Uterus (tissue), 3 donors: ENCODE measurements at regions not wholly inside any gene's neighbourhood (a gene's known extent, or its start where the extent isn't known, plus 50 kb on each side); places are given as distances from the start of the nearest gene placed in this dataset.

Experiments used
- DNase-seq, 2 donors: peaks; one replicate each; pipeline ENCODE4 v3.0.0-alpha.2; 2019 to 2020
- H3K27ac ChIP-seq, 2 donors: fragments of 200-600 bp; sonication (generic); 1 replicate in 1 of 2; 2 replicates in 1 of 2; pipeline ENCODE4 v1.5.1; 2016 to 2018
- H3K27me3 ChIP-seq, 2 donors: fragments of 200-600 bp; sonication (generic); one replicate each; pipeline ENCODE4 v1.5.1; 2018 to 2019; ENCODE audit warnings: control low read depth in 1 of 2
- H3K36me3 ChIP-seq, 2 donors: fragments of 200-600 bp; sonication (generic); one replicate each; pipeline ENCODE4 v1.5.1; 2019; ENCODE audit warnings: control low read depth in 1 of 2
- H3K4me1 ChIP-seq, 2 donors: fragments of 200-600 bp; sonication (generic); one replicate each; pipeline ENCODE4 v1.5.1; 2018 to 2019; ENCODE audit warnings: control low read depth in 1 of 2
- H3K4me3 ChIP-seq, 2 donors: fragments of 200-600 bp; sonication (generic); 1 replicate in 1 of 2; 2 replicates in 1 of 2; pipeline ENCODE4 v1.5.1; 2018 to 2019; ENCODE audit warnings: mild to moderate bottlenecking in 1 of 2
- H3K9me3 ChIP-seq, 2 donors: fragments of 200-600 bp; sonication (generic); one replicate each; pipeline ENCODE4 v1.5.1; 2019; ENCODE audit warnings: control low read depth in 1 of 2
- POLR2A ChIP-seq, 2 donors: fragments of 450-650 bp; IDR thresholded peaks; one replicate each; pipeline ENCODE4 v1.6.1; 2016; ENCODE audit warnings: antibody characterized with exemption in 2 of 2, mild to moderate bottlenecking in 1 of 2, moderate library complexity in 1 of 2
- intact Hi-C: fragments of 100-400 bp; cut with DNase I; formaldehyde crosslinking; loops from one replicate; pipeline ENCODE4 v1.15.1; 2023; ENCODE audit warnings: low total_unique reads
- TF ChIP-seq, protein P1 (sequence below), 4 experiments: fragments of 200-600 bp in 2 of 4; fragments of 450-650 bp in 2 of 4; sonication (generic) in 2 of 4; IDR thresholded peaks; one replicate each; pipeline ENCODE4 v1.5.1; 2016 to 2019; ENCODE audit warnings: antibody characterized with exemption in 4 of 4, mild to moderate bottlenecking in 2 of 4, moderate library complexity in 1 of 4
- donor health status: DM: yes; HTN: yes; CAD: no.

DNA sequence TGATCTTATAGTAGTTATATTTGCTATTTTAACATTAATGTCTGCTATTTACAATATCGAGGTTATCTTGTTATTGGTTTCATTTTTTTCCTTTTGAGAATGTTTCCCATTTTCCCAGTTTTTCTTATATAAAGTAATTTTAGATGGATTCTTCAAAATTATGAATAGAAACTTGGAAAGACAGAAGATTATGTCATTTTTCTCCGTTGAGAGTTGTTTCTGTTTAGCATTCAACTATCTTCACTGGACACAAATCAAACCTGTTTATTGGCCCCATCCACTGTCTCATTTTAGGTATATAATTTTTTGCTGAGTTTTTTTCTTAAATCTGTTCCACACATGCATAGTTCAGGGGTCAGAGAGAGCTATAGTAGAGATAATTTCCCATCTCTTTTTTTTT lies 1430.9 kb upstream of the MIR17HG start:
- Histone ChIP-seq H3K27me3 (no peaks in the 10 kb centered on the region), H3K4me3 (no peak overlapping the region), H3K36me3 (no peaks in the 10 kb centered on the region), H3K4me1 (no peaks in the 10 kb centered on the region), H3K27ac (no peak overlapping the region), H3K9me3 (no peaks in the 10 kb centered on the region)
- no peak for DNase-seq
- intact Hi-C loops = no loop called here
- no peak for TF ChIP-seq POLR2A (IDR thresholded peaks at IDR 0.05)
- TF ChIP-seq, protein P1, sequence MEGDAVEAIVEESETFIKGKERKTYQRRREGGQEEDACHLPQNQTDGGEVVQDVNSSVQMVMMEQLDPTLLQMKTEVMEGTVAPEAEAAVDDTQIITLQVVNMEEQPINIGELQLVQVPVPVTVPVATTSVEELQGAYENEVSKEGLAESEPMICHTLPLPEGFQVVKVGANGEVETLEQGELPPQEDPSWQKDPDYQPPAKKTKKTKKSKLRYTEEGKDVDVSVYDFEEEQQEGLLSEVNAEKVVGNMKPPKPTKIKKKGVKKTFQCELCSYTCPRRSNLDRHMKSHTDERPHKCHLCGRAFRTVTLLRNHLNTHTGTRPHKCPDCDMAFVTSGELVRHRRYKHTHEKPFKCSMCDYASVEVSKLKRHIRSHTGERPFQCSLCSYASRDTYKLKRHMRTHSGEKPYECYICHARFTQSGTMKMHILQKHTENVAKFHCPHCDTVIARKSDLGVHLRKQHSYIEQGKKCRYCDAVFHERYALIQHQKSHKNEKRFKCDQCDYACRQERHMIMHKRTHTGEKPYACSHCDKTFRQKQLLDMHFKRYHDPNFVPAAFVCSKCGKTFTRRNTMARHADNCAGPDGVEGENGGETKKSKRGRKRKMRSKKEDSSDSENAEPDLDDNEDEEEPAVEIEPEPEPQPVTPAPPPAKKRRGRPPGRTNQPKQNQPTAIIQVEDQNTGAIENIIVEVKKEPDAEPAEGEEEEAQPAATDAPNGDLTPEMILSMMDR (IDR thresholded peaks at IDR 0.05) = no peak

DNA sequence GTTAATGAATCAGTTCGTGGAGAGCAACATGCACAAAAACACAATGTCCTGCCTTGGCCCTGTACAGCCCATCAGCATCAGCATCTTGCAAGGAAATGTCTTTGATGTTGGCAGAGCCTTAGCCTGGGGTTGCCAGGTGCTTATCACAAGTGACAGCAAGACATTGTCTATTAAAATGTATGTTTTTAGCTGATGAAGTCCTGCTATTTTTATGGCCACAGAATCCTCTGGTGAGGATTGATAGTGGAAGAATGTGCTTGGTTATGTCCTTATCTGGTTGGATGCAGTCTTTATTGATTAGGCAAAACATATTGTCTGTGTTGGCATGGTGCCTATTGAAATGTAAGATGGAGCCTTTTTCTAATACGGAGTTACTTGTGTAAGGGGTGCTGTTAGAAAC lies 1427.0 kb upstream of the MIR17HG start:
- H3K27ac ChIP-seq = no peak overlapping the region
- TF ChIP-seq, protein P1 (IDR thresholded peaks at IDR 0.05) = no peak
- TF ChIP-seq POLR2A (IDR thresholded peaks at IDR 0.05) = no peak
- intact Hi-C loops = no loop called here
- no peaks in the 10 kb centered on the region for H3K4me1 ChIP-seq
- H3K27me3 ChIP-seq = no peaks in the 10 kb centered on the region
- DNase-seq = no peak
- H3K4me3 ChIP-seq = no peak overlapping the region
- no peaks in the 10 kb centered on the region for H3K36me3 ChIP-seq
- no peaks in the 10 kb centered on the region for H3K9me3 ChIP-seq

DNA sequence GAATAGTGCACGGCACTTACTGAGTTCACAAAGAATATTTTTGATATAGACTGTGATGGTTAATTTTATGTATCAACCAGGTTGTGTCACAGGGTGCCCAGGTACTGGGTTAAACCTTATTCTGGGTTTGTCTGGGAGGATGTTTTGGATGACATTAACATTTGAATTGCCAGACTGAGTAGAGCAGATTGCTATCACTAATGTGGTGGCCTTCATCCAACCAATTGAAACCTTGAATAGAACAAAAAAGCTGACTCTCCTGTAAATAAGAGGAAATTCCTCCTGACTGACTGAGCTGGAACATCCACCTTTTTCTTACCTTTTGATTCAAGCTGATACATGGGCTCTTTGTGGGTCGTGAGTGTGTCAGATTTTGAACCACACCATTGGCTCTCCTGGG lies 1424.4 kb upstream of the MIR17HG start:
- Histone ChIP-seq H3K4me1 (no peaks in the 10 kb centered on the region), H3K27ac (no peak overlapping the region), H3K4me3 (no peak overlapping the region), H3K27me3 (no peaks in the 10 kb centered on the region), H3K36me3 (no peaks in the 10 kb centered on the region), H3K9me3 (no peaks in the 10 kb centered on the region)
- intact Hi-C loops = no loop called here
- no peak for DNase-seq
- TF ChIP-seq POLR2A (IDR thresholded peaks at IDR 0.05) = no peak
- TF ChIP-seq, protein P1 (IDR thresholded peaks at IDR 0.05) = no peak

DNA sequence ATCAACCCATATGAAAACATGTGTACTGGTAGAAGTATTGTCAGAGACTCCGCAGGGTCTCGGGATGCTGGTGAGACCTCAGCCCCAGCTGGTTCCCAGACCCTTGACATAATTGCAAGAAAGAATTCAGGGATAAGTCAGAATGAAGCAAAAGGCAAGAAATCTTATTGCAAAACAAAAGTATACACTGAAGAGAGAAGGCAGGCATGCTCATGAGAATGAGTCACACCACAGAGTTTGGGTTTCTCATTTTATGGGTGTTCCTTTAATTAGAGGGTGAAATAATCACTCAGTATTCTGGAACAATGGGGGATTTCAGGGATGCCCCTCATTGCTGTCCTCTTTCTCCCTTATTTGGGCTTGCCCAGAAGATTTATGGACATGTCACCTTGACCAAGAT lies 1423.8 kb upstream of the MIR17HG start:
- TF ChIP-seq POLR2A (IDR thresholded peaks at IDR 0.05) = no peak
- TF ChIP-seq, protein P1 (IDR thresholded peaks at IDR 0.05) = no peak
- Histone ChIP-seq H3K36me3 (no peaks in the 10 kb centered on the region), H3K27ac (no peak overlapping the region), H3K4me1 (no peaks in the 10 kb centered on the region), H3K9me3 (no peaks in the 10 kb centered on the region), H3K4me3 (no peak overlapping the region), H3K27me3 (no peaks in the 10 kb centered on the region)
- DNase-seq = no peak
- intact Hi-C loops = no loop called here

DNA sequence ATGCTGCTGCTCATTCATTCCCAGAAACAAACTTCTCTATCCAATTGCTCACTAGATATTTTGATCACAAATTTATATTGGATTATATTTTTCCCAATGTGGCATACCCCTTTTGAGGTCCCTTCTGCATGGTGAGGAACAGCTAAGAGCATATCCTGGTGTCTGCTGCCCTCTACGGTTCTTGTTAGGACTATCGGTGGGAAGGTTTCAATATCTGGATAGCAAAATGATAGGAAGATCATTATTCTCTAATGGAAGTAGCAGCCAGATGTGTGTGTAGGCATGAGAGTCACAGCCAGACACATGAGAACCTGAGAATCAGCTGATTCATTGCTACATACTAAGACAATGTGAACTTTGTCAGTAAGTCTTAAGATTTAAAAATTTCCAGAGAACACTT lies 1422.4 kb upstream of the MIR17HG start:
- intact Hi-C loops = no loop called here
- DNase-seq = no peak
- no peaks in the 10 kb centered on the region for H3K9me3 ChIP-seq
- no peaks in the 10 kb centered on the region for H3K4me1 ChIP-seq
- H3K4me3 ChIP-seq = no peak overlapping the region
- H3K27ac ChIP-seq = no peak overlapping the region
- no peaks in the 10 kb centered on the region for H3K27me3 ChIP-seq
- no peaks in the 10 kb centered on the region for H3K36me3 ChIP-seq
- TF ChIP-seq POLR2A (IDR thresholded peaks at IDR 0.05) = no peak
- TF ChIP-seq, protein P1 (IDR thresholded peaks at IDR 0.05) = no peak
